Spleen (tissue), 11 donors: ENCODE measurements at regions not wholly inside any gene's neighbourhood (a gene's known extent, or its start where the extent isn't known, plus 50 kb on each side); places are given as distances from the start of the nearest gene placed in this dataset.

ENCODE experiments used
- DNase-seq: peaks from one replicate; pipeline ENCODE4 v3.0.0-alpha.2; 2020
- H3K27ac ChIP-seq, 8 donors: fragments of 200-600 bp; sonication (generic) in 7 of 8; 1 replicate in 4 of 8; 2 replicates in 4 of 8; pipeline versions ENCODE4 v1.5.0 to v1.8.0; 2016 to 2021; ENCODE audit warnings: inconsistent platforms in 4 of 8, mild to moderate bottlenecking in 4 of 8, moderate library complexity in 1 of 8
- H3K27me3 ChIP-seq, 7 donors: fragments of 200-600 bp; sonication (generic) in 6 of 7; replicated peaks in 1 of 7; 1 replicate in 4 of 7; 2 replicates in 3 of 7; pipeline versions ENCODE4 v1.5.0 to v1.8.0; 2016 to 2021; ENCODE audit warnings: inconsistent platforms in 3 of 7, mild to moderate bottlenecking in 1 of 7
- H3K36me3 ChIP-seq, 6 donors: fragments of 200-600 bp; sonication (generic) in 5 of 6; 1 replicate in 4 of 6; 2 replicates in 2 of 6; pipeline versions ENCODE4 v1.5.0 to v1.8.0; 2016 to 2021; ENCODE audit warnings: inconsistent platforms in 2 of 6
- H3K4me1 ChIP-seq, 6 donors: fragments of 200-600 bp; sonication (generic) in 5 of 6; 1 replicate in 3 of 6; 2 replicates in 3 of 6; pipeline versions ENCODE4 v1.5.0 to v1.8.0; 2016 to 2021; ENCODE audit warnings: inconsistent platforms in 3 of 6
- H3K4me3 ChIP-seq, 8 donors: fragments of 200-600 bp; sonication (generic) in 7 of 8; 1 replicate in 4 of 8; 2 replicates in 4 of 8; pipeline versions ENCODE4 v1.5.0 to v1.8.0; 2016 to 2021; ENCODE audit warnings: inconsistent platforms in 4 of 8, mild to moderate bottlenecking in 4 of 8, moderate library complexity in 2 of 8
- H3K9me3 ChIP-seq, 8 donors: fragments of 200-600 bp; sonication (generic) in 7 of 8; 1 replicate in 4 of 8; 2 replicates in 4 of 8; pipeline versions ENCODE4 v1.5.0 to v1.8.0; 2016 to 2021; ENCODE audit warnings: inconsistent platforms in 4 of 8
- POLR2A ChIP-seq, 3 donors: fragments of 450-650 bp; IDR thresholded peaks; one replicate each; pipeline ENCODE4 v1.5.1; 2017; ENCODE audit warnings: antibody characterized with exemption in 3 of 3, mild to moderate bottlenecking in 1 of 3
- POLR2AphosphoS5 ChIP-seq, 3 donors: sonication (generic); formaldehyde crosslinking; IDR thresholded peaks; one replicate each; pipeline ENCODE4 v1.5.1; 2017; ENCODE audit warnings: antibody characterized with exemption in 3 of 3
- WGBS, 5 donors: extraction: QIAGEN DNeasy Blood & Tissue Kit in 3 of 5; methylation state at CpG; one replicate each; pipeline versions ENCODE4 v1.1.5 to v1.1.7; 2013 to 2018; 5-methylcytosine and 5-hydroxymethylcytosine counted together
- intact Hi-C: fragments of 100-400 bp; cut with DNase I; formaldehyde crosslinking; loops from one replicate; pipeline ENCODE4 v1.15.0; 2023; ENCODE audit warnings: low total_unique reads
- TF ChIP-seq, protein P1 (sequence below), 11 experiments: fragments of 200-600 bp in 7 of 11; fragments of 450-650 bp in 4 of 11; sonication (generic) in 4 of 11; IDR thresholded peaks in 8 of 11; conservative IDR thresholded peaks in 3 of 11; 1 replicate in 7 of 11; 2 replicates in 4 of 11; pipeline versions ENCODE4 v1.4.0 to v1.8.0; 2016 to 2021; ENCODE audit warnings: antibody characterized with exemption in 11 of 11, inconsistent platforms in 4 of 11, mild to moderate bottlenecking in 1 of 11
- donor health status: healthy with polysubstance abuse.
- donor health status: DM: no; HTN: no; CAD: no; lungs with moderate emphysema.
- donor health status: DM: no; HTN: no; CAD: no.
- donor health status: Bipolar disorder and iron deficiency.
- donor health status: healthy.
- donor health status: DM: no; HTN: no; CAD: no.
- donor health status: DM: yes; HTN: yes; CAD: no.

DNA sequence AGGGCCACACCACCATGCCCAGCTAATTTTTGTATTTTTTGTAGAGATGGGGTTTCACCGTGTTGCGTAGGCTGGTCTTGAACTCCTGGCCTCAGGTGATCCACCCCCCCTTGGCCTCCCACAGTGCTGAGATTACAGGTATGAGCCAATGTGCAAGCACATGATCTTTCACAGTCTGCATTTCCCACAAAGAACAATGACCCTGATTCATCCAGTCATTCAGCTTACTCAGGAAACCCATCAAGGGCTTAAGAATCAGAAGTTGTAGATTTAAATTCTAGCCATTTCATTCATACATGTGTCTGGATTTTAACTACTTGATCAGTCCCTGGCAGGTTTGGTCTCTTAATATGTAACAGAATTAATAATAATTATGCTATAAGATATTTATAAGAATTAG lies 2065.7 kb downstream of the MRPL39 start:
- WGBS, 5 donors, result 87 to 100% (median 90%) methylated on average over 2 of the region's 2 CpGs
- H3K9me3 ChIP-seq, result no peaks in the 10 kb centered on the region
- intact Hi-C loops, result no loop called here
- no peak overlapping the region for H3K4me3 ChIP-seq
- DNase-seq, result no peak
- no peaks in the 10 kb centered on the region for H3K4me1 ChIP-seq
- H3K36me3 ChIP-seq, result no peaks in the 10 kb centered on the region
- TF ChIP-seq POLR2AphosphoS5 (IDR thresholded peaks at IDR 0.05) (no peak), POLR2A (IDR thresholded peaks at IDR 0.05) (no peak)
- TF ChIP-seq, protein P1, sequence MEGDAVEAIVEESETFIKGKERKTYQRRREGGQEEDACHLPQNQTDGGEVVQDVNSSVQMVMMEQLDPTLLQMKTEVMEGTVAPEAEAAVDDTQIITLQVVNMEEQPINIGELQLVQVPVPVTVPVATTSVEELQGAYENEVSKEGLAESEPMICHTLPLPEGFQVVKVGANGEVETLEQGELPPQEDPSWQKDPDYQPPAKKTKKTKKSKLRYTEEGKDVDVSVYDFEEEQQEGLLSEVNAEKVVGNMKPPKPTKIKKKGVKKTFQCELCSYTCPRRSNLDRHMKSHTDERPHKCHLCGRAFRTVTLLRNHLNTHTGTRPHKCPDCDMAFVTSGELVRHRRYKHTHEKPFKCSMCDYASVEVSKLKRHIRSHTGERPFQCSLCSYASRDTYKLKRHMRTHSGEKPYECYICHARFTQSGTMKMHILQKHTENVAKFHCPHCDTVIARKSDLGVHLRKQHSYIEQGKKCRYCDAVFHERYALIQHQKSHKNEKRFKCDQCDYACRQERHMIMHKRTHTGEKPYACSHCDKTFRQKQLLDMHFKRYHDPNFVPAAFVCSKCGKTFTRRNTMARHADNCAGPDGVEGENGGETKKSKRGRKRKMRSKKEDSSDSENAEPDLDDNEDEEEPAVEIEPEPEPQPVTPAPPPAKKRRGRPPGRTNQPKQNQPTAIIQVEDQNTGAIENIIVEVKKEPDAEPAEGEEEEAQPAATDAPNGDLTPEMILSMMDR (IDR thresholded peaks at IDR 0.05 in 8 of 11, conservative IDR thresholded peaks at IDR 0.05 in 3 of 11), result no peak
- H3K27me3 ChIP-seq, result no peaks in the 10 kb centered on the region
- no peak overlapping the region for H3K27ac ChIP-seq

DNA sequence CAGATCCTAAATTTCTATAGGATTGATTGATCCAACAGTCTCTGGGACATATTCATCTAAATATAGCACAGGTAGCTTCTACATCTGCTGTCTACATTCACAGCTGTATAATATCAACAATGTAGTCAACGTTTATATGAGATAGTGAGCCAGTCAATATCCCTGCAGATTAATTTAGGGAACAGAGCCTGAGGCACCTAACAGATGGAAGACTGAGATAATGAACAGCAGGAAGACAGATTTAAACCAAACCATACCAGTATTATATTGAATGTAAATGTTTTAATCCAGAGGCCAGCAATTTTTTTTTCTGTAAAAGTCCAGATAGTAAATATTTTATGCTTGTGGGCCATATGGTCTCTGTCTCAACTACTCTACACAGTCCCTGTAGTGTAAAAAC lies 2072.4 kb downstream of the MRPL39 start:
- DNase-seq, result no peak
- no peaks in the 10 kb centered on the region for H3K9me3 ChIP-seq
- H3K36me3 ChIP-seq, result no peaks in the 10 kb centered on the region
- WGBS, 5 donors, result 6 to 27% (median 11%) methylated on average over 1 of the region's 1 CpG
- no peak overlapping the region for H3K4me3 ChIP-seq
- no peak overlapping the region for H3K27ac ChIP-seq
- intact Hi-C loops, result no loop called here
- TF ChIP-seq, protein P1 (IDR thresholded peaks at IDR 0.05 in 8 of 11, conservative IDR thresholded peaks at IDR 0.05 in 3 of 11), result no peak
- TF ChIP-seq POLR2AphosphoS5 (IDR thresholded peaks at IDR 0.05) (no peak), POLR2A (IDR thresholded peaks at IDR 0.05) (no peak)
- H3K27me3 ChIP-seq, result no peaks in the 10 kb centered on the region
- no peaks in the 10 kb centered on the region for H3K4me1 ChIP-seq

DNA sequence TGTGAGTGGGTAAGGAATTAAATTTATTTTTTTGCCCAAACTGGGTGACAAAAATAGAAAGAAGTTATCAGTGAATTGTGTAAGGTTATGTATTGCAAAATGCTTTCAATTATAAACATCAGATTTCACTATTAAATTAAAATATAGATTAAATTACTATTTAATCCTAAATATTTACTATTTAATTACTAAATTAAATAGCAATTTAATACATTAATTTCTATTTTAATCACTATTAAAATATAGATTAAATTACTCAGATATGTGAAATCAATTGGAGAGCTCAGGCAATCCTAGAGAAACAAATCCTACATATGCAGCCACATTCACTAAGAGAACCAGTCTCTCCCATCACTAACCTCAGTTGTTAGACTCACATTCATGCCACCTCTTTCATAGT lies 2075.8 kb downstream of the MRPL39 start:
- intact Hi-C loops, result no loop called here
- no peak overlapping the region for H3K27ac ChIP-seq
- DNase-seq, result no peak
- TF ChIP-seq, protein P1 (IDR thresholded peaks at IDR 0.05 in 8 of 11, conservative IDR thresholded peaks at IDR 0.05 in 3 of 11), result no peak
- TF ChIP-seq POLR2AphosphoS5 (IDR thresholded peaks at IDR 0.05), result no peak
- TF ChIP-seq POLR2A (IDR thresholded peaks at IDR 0.05), result no peak
- H3K27me3 ChIP-seq, result no peaks in the 10 kb centered on the region
- no peaks in the 10 kb centered on the region for H3K36me3 ChIP-seq
- peaks cover 0 to 3% (median 0%) of the 10 kb centered on the region in 8 donors for H3K9me3 ChIP-seq
- H3K4me3 ChIP-seq, result no peak overlapping the region
- H3K4me1 ChIP-seq, result no peaks in the 10 kb centered on the region

DNA sequence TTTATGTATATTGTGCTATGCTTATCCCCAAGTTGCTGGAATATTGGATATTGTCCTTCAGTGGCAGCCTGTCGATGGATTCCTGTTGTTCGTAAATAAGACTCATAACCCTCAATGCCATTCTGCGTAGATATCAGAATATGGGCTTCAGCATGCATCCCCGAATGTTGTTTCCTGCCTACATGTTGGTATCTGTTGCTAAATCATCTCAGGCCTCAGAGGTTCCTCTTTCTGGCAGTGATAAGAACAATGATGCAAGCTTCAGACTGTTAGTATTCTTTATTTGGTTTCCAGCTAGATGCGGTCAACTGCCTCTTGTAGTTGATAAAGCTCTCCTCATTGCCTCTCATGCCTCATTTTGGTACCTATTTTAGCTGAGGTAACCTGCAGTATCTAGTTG lies 2082.6 kb downstream of the MRPL39 start:
- intact Hi-C loops, result no loop called here
- WGBS, 5 donors, result 53 to 75% (median 68%) methylated on average over 5 of the region's 5 CpGs
- TF ChIP-seq POLR2A (IDR thresholded peaks at IDR 0.05) (no peak), POLR2AphosphoS5 (IDR thresholded peaks at IDR 0.05) (no peak)
- TF ChIP-seq, protein P1 (IDR thresholded peaks at IDR 0.05 in 8 of 11, conservative IDR thresholded peaks at IDR 0.05 in 3 of 11), result no peak
- peaks cover 0 to 3% (median 0%) of the 10 kb centered on the region in 8 donors for H3K9me3 ChIP-seq
- H3K27ac ChIP-seq, result no peak overlapping the region
- DNase-seq, result no peak
- H3K36me3 ChIP-seq, result no peaks in the 10 kb centered on the region
- H3K4me3 ChIP-seq, result no peak overlapping the region
- H3K4me1 ChIP-seq, result no peaks in the 10 kb centered on the region
- no peaks in the 10 kb centered on the region for H3K27me3 ChIP-seq
